ENCODE measurements at regions not wholly inside any gene's neighbourhood (a gene's known extent, or its start where the extent isn't known, plus 50 kb on each side); places are given as distances from the start of the nearest gene placed in this dataset.

DNA sequence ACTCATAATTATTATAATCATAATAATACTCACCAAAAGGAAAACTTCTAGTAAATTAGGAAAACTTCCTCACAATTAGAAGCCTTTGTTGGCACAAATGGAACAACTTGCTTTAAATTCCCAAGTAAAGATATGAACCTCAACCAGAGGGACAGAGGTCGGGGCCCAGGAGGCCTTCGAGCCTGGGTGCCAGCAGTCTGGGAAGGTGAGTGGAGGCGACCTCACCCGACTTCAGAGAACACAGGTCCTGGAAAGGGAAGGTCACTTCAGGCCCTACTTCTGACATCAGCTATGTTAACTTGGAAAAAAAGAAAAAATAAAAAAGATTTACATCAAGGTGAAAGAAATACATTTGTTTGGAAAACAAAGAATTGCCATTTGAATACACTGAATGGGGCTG lies 350.0 kb upstream of the MYT1L start:
- DNase-seq = no peak

DNA sequence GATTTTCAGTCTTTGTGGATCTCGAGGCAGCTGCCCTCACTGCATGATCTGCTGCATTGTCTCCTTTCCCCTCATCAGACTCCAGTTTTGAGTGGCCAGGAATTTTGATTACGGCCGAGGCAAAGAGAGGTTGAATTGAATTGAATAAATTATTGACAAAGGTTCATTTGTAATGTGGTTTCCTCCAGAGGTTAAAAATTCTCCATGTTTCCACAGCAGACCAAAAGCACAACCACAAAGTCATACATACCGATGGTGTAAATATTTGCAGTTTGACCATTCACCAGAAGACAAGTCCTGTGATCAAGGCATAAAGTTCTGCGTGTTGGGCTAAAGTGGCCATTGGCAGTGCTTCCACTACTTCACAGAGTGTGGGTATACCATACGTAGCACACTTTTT lies 343.8 kb upstream of the MYT1L start:
- no peak for DNase-seq

DNA sequence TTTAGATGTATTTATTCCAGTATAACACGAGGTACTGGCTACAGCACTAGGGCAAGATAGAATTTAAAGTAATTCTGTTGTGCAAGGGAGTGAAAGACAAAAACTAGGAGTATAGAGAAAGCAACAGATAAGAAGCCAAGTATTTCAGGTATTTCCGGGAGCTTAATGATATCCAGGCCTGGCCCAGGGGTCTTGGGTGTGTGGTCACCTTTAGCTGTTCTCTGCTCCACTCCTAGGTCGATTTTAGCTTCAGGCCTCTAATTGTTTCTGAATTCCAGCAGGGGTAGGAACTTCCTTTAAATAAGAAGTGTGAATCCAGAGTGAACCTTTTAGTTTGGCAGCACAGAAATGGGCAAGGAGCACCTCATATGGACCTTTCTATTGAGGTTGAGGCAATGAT lies 342.3 kb upstream of the MYT1L start:
- no peak for DNase-seq

DNA sequence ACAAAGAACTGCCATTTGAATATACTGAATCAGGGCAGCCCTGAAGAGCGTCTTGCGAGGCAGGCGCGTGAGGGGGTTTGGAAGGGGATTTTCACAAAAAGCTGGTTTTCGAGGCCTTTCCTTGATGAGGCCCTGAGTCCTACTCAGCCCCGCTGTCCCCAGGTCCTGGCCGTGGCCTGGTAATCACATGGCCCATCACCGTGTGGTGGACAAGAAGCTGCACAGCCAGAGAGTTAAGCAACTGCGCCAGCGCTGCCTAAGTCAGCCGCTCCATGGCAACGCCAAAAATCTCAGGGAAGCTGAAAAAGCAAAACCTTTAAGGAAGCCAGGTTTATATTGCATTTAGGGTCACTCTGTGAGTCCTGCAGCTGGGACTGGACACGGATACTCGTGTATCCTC lies 341.2 kb upstream of the MYT1L start:
- no peak for DNase-seq

DNA sequence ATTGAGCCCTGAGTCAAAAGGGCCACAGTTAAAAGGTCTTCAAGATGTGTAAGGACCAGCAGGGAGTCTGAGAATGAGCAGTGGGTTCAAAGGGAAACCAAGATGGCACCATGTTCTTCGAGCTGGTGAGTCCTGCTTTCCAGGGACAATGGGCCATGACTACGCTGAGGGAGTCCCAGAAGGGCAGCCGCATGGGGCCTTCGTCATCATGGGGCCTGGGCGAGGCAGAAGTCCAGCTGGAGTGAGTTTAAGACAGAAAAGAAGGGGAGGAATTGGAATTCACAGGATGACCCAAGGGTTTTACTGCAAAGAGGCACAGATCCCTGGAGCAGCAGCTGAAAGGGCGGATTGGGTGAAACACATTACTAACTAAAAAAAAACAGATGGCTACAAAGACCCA lies 340.8 kb upstream of the MYT1L start:
- DNase-seq = no peak

DNA sequence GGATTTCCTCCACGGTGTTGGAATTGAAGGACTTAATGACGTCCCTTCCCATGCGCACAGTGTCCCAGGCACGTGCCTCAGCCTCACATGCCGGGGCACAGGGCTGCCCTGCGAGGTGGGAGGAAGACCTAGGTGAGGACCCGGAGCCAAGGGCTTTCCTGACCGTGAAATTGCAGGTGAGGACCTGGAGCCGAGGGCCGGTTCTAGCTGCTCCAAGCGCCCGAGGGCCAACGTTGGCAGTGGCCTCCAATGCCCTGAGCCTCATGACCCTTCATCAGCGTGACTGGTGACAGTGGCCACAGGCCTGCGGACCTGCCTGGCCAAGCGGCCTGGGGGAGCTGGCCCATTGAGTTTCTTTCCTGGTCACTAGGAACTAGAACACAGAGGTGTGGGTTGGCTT lies 338.2 kb upstream of the MYT1L start:
- no peak for DNase-seq

DNA sequence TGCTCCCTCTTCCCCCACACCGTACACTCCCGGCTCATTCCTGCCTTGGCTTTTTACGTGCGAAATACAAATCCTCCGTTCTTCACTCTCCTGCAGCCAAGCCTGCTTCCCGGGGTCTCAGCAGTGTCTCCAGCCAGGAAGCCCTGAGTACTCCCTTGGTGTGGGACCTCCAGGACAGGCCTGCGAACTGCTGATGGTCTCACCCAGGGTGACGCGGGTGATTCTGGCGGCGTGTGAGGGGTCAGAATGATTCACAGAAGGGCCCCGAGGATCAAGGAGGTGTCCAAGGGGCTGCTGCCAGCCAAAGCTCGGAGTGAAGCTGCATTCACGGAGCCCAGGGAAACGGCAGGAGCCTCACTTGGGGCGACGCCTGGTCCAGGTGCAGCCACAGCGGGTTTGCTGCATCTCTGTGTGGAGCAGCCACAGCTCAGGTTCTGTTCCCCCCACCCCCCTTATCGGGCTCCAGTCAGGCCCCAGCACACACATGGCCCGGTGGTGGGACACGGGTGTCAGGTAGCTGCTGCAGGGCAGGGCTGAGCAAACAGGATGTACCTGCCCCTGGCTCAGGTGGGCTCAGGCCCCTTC lies 337.7 kb upstream of the MYT1L start:
- no peak for DNase-seq

DNA sequence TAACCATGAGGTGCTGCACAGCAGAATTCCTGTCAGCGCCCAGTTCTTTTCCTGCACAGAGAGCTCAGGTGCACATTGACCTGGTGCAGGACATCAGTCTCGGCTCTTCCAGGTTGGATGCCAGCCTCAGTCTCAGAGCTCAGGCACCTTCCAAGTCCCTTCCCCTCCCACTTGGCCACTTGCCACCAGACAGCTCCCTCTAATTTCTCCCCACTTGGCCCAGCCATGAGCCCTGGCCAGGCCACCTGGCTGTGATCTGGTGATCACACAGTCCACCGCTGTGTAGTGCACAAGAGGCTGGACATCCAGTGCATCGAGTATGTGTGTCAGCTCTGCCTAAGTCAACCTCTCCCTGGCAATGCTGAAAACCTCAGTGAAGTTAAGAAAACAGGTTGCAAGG lies 336.6 kb upstream of the MYT1L start:
- DNase-seq = no peak

DNA sequence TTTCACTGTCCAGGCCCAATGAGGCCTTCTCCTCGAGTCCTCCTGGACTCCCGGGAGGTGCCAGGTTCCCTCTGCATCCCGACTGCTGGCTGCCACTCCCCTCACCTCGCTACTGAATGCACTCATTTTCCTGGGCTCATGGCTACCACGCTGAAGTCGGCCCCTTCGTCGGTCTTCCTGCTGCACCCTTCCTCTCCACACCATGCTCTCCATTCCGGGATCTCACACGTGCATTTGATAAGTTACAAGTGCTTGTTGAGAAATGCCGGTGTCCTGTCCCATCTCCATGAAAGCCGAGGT lies 334.7 kb upstream of the MYT1L start:
- no peak for DNase-seq

DNA sequence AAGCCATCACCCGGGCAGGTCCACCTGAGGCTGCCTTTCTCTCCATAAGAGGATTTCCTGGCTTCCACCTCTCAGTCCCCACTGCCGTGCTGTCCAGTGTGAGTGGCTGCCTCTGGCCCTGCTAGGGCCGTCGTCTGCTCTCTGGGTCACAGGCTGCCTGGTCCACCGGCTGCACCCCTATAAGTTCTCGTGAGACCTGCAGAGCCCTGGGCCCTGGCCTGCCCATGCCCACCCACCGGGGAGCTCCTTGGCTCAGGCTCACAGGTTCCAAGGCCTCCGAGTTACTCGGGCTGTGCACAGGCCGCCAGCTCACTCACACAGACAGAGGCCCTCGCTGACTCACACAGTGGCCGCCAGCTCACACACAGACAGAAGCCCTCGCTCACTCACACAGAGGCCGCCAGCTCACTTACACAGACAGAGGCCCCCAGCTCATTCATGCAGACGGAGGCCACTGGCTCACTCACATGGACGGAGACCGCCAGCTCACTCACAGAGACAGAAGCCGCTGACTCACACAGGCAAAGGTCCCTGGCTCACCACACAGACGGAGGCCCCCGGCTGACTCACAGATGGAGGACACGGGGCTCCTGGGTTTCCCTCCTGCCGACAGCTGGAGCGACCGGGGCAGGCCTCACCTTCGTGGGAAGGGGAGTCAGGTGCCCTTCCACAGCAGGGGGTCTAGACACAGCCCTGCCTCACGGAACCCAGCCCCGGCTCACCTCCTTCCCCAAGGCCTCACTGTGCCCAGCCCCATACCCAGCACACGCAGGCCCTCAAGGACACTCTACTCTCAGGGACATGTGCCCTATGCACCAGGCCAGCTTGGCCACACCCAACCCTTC lies 334.1 kb upstream of the MYT1L start:
- no peak for DNase-seq

DNA sequence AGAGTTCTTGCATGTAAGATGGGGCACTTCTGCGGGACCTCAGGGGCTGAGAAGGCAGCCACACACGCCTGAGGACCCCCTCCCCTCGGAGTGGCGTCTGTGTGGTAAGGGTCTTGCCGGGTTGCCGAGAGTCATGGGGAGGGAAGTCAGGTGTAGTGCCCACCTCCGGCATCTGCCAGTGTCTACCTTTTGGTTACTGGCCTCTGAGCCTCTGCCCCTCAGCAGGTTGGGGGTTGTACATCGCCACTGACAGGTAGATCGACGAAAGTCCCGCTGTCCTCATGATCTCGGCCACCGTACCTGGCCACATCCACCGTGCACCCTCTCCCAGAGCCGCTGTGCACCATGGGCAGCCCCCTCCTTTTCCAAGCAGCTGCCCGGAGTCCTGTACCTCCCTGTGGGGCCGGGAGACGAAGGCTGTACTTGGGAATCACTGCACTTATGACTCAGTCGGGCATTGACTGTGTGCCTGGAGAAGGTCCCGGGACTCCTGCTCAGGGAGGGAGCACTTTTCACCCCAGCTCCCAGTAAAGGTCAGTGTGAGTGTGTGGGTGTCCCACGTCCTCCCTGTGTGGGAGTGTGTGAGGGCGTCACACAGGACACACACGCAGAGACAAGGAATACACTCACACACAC lies 332.4 kb upstream of the MYT1L start:
- no peak for DNase-seq

DNA sequence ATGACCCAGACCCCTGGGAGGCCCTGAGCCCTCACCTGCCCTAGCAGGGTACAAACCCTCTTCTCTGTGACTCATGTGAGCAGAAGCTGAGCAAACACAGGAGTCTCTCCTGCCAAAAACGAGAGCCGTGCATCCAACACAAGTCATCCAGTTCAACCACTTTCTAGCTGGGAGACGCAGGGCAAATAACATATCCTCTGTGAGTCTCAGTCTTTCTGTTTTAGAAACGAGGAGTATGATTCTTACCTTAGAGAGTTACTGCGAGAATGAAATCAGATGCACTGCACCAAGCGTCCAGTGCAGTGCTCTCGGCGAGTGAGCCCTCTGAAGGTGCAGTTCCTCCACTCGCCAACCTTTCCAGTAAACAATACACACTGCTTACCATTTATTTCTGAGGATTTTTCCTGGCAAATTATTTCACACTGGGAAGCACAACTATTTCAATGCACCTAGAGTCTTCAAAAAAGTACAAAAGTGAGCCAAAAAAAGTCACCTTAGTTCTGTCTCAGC lies 331.8 kb upstream of the MYT1L start:
- DNase-seq = no peak

DNA sequence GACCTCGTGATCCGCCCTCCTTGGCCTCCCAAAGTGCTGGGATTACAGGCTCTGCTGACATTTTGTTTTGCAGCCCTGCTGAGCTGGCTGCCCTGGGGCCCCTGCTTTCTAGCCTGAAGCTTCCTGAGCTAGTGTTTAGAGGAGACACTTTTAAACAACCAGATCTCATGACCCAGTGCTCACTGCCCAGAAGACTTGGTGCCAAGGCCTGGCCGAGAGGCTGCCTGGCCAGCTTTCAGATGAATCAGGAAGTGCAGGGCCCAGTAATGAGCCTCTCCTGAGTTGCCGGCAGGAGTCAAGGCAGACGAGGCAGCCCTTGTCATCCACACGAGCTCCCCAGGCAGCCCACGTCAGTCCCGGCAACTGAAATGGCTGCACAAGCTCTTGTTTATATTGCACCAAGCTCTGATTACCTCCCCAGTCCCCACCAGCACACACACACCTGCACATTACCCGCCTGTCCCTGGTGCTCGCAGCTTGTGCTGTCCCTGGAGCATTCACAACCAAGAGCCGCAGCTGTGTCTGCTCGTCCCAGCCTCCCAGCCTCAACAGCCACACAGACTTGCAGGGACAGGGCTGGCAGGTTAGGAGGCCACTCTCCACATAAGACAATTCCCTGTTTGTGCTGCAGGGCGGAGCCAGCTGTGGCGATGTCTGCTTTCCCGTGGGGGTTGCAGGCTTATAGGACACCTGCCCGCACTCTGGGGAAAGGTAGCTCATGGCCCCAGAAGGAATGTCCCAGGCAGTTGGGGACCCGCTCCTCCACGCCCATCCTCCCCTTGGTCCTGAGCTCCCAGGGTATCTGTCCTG lies 331.2 kb upstream of the MYT1L start:
- DNase-seq = no peak

DNA sequence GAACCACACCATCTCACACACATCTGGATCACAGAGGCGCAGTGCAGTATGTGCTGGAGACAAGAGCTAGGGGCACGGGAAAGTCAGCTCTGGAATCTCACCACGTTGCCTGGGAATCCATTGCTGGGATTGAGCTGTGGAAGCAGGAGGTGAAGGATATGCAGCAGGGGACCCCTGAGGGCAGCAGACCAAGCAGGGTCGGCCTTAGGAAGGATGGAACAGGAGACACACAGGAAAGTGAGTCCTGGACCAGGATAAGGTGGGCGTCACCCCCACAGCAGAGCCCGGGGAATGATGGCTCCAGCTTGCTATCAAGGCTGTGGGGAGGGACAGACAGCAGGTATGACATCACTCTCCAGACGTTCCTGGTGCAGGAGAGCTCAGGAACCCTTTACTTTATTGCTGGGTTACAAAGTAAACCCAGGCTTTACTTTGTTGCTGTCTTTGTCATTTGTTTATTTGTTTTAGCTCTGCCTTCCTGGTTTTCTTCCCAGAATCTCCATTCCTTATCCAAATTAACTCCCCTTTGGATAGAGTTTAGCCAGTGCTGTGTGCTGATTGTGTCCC lies 329.8 kb upstream of the MYT1L start:
- DNase-seq = no peak

DNA sequence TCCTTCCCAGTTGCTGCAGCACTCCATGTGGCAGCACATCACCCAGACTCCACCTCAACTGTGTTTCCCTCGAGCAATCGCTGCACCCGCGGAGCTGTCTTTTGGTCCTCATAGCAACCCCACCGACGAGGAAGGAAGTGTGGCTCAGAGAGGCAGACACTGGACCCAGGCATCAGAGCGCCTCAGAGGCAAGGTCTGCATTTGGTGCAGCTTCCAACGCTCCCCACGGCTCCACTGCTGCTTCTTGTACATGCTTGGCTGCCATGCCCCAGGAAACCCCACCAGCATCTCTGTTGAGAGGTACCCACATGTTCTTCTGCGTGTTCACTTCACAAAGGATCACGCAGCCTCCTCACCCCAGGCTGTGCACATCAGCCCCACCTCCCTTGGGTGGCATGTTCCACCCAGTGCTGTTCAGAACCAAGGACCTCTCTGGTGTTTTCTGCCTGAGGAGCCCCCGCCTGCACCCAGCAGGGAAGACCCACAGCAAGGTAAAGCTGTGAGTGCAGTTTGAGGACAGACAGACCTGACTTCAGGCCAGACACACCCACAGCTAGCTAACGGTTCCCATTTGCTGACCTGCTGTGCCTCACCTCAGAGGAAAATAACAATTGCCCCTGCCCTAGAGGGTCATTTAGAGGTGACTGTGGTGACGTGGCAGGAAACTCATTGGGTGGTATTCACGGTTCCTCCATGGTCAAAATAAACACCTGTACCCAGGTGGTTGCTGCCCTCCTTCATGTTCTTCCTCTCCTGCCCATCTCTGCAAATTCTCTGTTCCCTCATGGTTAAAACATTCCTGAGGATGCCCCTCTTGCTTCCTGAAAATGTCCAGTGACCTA lies 326.3 kb upstream of the MYT1L start:
- DNase-seq = no peak

DNA sequence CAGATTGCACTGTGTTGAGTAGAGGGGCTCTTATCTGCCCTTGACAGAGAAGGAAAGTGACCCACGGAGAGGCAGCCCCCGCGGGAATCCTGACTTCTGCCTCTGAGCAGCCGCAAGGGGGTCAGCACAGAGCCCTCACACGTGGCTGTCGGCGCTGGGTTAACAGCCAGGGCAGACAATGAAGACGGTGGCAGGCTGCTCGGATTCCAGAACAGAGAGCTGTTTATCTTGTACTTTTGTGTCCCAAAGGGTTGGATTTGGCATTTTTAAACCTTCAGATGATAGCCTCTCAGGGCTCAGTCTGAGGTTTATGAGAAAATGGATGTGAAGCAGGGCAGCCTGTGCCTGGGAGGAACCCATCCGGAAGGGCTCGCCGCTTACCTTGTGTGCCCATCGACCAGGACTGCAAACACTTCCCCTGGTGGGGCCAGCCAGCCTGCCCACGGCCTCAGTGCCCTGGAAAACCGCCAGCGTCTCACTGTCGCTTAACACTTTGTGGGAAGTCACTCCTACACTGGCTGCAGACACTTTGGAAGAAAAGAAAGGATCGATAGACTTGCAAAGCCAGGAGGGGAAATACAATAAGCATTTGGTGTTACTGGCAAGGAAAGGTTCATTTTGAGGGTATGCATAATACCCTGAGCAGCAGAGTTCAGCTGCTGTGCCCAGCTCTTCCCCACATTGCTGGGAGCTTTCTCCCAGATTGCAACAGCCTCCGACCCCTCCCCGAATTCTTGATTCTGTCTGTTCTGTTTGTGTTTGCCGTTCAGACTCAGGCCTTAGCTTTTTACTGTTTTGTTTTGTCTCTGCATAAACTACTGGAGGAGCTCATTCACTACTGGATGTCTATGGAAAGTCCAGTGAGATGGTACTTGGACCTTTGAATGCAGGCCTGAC lies 325.3 kb upstream of the MYT1L start:
- DNase-seq = no peak

DNA sequence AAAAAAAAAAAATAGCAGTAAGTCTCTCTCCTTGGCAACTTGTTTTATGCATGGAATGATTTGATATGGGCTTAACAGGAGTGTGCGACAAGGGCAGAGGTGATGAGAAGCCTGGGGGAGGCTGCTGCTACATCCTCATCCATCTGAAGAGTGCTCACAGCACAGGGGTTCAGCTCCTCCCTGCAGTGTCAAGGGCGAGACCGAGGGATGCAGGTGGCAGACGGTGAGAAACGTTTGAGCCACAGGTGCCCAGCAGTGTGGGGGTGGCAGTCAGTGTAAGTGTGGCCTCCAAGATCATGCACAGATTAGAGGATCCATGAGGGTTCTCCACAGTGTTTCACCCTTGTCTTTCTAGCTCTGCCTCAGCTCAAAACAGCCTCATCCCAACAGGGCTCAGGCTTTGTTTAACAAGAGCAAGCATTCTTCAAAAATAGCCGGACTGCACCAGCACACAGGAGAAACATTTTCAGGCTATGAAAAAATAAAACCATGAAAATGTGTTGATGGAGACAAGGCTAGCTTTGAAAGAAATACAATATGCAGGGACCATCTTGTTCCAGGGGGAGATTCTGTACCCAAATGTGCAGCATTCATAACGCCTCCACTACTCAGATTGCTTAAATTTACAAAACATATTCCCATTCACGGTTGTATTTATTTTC lies 324.5 kb upstream of the MYT1L start:
- DNase-seq = no peak

DNA sequence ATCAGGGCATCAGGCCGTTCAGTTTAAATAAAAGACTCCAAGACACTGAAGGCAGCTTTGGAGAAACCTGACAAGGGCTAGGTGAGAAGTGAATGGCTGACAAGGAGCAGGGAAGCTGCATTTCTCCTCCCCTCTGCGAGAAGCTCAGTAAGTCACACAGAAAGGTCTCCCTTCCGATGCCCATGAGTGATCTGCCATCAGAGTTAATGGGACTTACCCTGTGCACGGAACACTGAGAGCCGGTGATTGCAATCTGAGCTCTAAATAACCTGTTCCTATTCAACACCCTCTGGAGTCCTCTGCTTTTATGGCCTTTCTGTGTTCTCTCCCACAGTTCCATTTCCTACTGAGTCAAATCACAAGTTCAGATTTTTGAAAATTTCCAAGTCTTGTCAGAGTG lies 322.2 kb upstream of the MYT1L start:
- DNase-seq = no peak

DNA sequence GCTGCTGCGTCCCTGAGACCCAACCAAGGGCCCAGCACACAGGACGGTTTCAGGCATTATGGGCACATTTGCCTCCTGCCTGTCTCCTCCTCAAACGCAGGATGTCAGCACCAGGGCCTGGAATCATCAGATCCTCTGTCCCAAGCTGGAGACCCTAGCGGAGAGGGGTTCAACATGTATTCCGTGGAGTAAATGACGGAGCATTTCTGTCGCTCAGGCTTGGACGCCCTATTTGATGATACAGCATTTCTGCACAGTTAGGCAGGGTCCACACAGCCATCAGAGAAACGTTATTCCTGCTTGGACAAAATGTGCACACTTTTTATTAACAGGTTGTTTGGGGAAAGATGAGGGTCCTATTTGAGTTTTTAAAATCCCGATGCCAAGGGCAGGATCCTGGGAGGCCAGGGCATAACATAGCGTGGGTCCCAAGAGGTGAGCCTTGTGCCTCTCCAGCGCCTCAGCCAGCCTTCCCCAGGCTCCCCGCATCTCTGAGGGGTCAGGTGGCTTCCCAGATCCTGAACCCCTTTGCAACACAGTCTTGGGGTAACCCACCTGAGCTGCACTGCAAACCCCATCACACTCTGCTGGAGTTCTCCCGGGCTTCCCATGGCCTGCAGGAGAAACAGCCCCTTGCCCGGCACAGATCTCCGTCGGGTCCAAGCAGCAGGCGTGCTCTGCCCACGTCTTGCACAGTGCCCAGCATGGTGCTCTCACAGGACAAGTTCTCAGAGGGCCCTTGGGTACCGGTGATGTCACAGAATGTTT lies 319.7 kb upstream of the MYT1L start:
- DNase-seq = no peak

Data from NCI-H226 (cell line).